Prostate gland (tissue), 2 donors: ENCODE measurements at regions not wholly inside any gene's neighbourhood (a gene's known extent, or its start where the extent isn't known, plus 50 kb on each side); places are given as distances from the start of the nearest gene placed in this dataset.

Experiments
- DNase-seq: peaks from one replicate; pipeline ENCODE4 v3.0.0-alpha.2; 2019; ENCODE audit warnings: low spot score
- H3K27ac ChIP-seq, 2 donors: fragments of 200-600 bp; sonication (generic); 2 replicates each; pipeline ENCODE4 v1.5.1; 2017 to 2019
- H3K27me3 ChIP-seq: fragments of 200-600 bp; sonication (generic); replicated peaks from 2 replicates; pipeline ENCODE4 v1.5.1; 2019; ENCODE audit not compliant: insufficient read depth
- H3K36me3 ChIP-seq, 2 donors: fragments of 200-600 bp; sonication (generic); 1 replicate in 1 of 2; 2 replicates in 1 of 2; pipeline versions ENCODE4 v1.5.1 to v1.8.1; 2017 to 2019
- H3K4me1 ChIP-seq: fragments of 200-600 bp; sonication (generic); replicated peaks from 2 replicates; pipeline ENCODE4 v1.5.1; 2019
- H3K4me3 ChIP-seq, 2 donors: fragments of 200-600 bp; sonication (generic); 2 replicates each; pipeline ENCODE4 v1.5.1; 2017 to 2019
- H3K9me3 ChIP-seq: fragments of 200-600 bp; sonication (generic); 2 replicates; pipeline ENCODE4 v1.5.1; 2017
- CTCF ChIP-seq, 4 experiments: fragments of 200-600 bp in 2 of 4; fragments of 450-650 bp in 2 of 4; sonication (generic) in 2 of 4; IDR thresholded peaks; 1 replicate in 3 of 4; 2 replicates in 1 of 4; pipeline ENCODE4 v1.5.1; 2016 to 2019; ENCODE audit warnings: antibody characterized with exemption in 4 of 4, mild to moderate bottlenecking in 2 of 4, moderate library complexity in 2 of 4
- POLR2A ChIP-seq: fragments of 450-650 bp; IDR thresholded peaks from one replicate; pipeline ENCODE4 v1.6.1; 2016; ENCODE audit warnings: antibody characterized with exemption, mild to moderate bottlenecking
- POLR2AphosphoS5 ChIP-seq: sonication (generic); formaldehyde crosslinking; IDR thresholded peaks from one replicate; pipeline ENCODE4 v1.6.1; 2017; ENCODE audit warnings: antibody characterized with exemption
- WGBS: methylation state at CpG from one replicate; pipeline ENCODE4 v1.1.5; 2018; 5-methylcytosine and 5-hydroxymethylcytosine counted together
- intact Hi-C: fragments of 100-400 bp; cut with DNase I; formaldehyde crosslinking; loops from one replicate; pipeline ENCODE4 v1.14.2; 2022

DNA sequence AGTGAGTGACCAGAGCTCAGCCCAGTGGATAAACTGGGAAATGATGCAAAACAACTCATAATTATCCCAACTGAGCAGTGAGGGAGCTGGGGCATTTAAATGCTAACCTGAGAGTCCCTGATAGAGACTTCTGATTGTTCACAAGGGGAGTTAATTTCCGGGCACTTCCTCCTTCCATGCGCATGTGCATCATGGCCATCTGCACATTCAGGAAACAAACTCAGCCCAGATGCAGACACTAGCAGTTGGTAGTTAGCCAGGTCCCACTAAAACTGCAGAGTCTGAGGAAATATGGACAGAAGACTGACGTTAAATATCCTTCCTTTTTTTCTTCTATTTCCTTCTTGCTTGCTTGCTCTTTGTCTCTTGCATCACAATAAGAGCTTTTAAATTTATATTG is 852.1 kb upstream of the LRRC4C start:
- intact Hi-C loops = no loop called here
- H3K27ac ChIP-seq = no peak overlapping the region
- 66% methylated on average over 3 of the region's 3 CpGs for WGBS
- TF ChIP-seq POLR2A = no peak
- TF ChIP-seq POLR2AphosphoS5 = no peak
- no peaks in the 10 kb centered on the region for H3K27me3 ChIP-seq
- H3K36me3 ChIP-seq = no peaks in the 10 kb centered on the region
- H3K4me3 ChIP-seq = no peak overlapping the region
- no peaks in the 10 kb centered on the region for H3K4me1 ChIP-seq
- no peak for DNase-seq
- H3K9me3 ChIP-seq = no peaks in the 10 kb centered on the region

- TF ChIP-seq CTCF (IDR thresholded peaks at IDR 0.05) (no peak), POLR2AphosphoS5 (no peak), POLR2A (no peak)
- Histone ChIP-seq H3K27me3 (no peaks in the 10 kb centered on the region), H3K9me3 (no peaks in the 10 kb centered on the region), H3K27ac (no peak overlapping the region), H3K36me3 (no peaks in the 10 kb centered on the region), H3K4me3 (no peak overlapping the region), H3K4me1 (no peaks in the 10 kb centered on the region)
- DNase-seq = no peak
- WGBS = 55% methylated on average over 2 of the region's 2 CpGs
- intact Hi-C loops = no loop called here
These were observed 852.5 kb upstream of the LRRC4C start for GRCh38 chr11:42311944-42312343.

DNA sequence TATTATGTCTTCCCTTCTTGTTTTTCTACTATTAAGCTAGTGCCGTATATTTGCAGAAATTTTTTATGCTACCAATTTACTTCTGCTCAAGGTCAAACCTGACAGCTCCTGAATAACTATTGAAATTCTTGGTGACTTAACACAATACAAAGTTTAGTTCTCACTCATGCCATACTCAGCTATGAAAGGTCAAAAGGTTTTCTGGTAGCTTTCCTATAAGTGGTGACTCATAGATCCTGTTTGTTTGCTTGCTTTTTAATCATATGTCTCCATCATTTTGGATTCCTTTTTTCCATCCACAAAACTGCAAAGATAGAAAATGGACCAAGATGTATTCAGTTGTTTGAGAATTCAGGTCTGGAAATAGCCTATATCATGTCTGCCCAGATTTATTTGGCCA is 855.8 kb upstream of the LRRC4C start:
- H3K27ac ChIP-seq = no peak overlapping the region
- no peak overlapping the region for H3K4me3 ChIP-seq
- no peaks in the 10 kb centered on the region for H3K4me1 ChIP-seq
- no peaks in the 10 kb centered on the region for H3K36me3 ChIP-seq
- TF ChIP-seq POLR2A (no peak), POLR2AphosphoS5 (no peak), CTCF (IDR thresholded peaks at IDR 0.05) (no peak)
- 76% methylated on average over 1 of the region's 1 CpG for WGBS
- DNase-seq = no peak
- H3K27me3 ChIP-seq = no peaks in the 10 kb centered on the region
- no peaks in the 10 kb centered on the region for H3K9me3 ChIP-seq
- intact Hi-C loops = no loop called here

DNA sequence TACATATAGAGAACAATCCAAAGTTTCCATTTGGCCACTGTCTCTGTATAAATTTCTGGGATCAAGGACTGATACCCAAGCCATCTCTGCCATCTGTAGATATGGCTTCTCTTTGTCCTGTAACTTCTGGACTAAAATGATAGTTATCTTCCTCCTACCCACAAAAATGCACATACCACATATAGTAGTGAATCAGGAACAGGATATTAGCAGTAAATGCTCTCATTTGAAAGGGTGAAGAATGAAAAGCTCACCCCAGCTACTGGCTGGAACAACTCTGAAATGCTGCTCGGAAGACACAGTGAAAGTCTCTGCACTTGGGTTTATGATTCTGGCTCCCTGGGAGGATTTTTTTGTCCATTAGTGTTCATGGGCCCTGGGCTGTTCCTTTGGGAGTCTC is 856.4 kb upstream of the LRRC4C start:
- H3K9me3 ChIP-seq = no peaks in the 10 kb centered on the region
- intact Hi-C loops = no loop called here
- no peaks in the 10 kb centered on the region for H3K27me3 ChIP-seq
- H3K27ac ChIP-seq = no peak overlapping the region
- H3K4me3 ChIP-seq = no peak overlapping the region
- H3K4me1 ChIP-seq = no peaks in the 10 kb centered on the region
- no peak for TF ChIP-seq CTCF (IDR thresholded peaks at IDR 0.05)
- no peak for TF ChIP-seq POLR2A
- no peak for TF ChIP-seq POLR2AphosphoS5
- 75% methylated on average over 1 of the region's 1 CpG for WGBS
- no peak for DNase-seq
- H3K36me3 ChIP-seq = no peaks in the 10 kb centered on the region

DNA sequence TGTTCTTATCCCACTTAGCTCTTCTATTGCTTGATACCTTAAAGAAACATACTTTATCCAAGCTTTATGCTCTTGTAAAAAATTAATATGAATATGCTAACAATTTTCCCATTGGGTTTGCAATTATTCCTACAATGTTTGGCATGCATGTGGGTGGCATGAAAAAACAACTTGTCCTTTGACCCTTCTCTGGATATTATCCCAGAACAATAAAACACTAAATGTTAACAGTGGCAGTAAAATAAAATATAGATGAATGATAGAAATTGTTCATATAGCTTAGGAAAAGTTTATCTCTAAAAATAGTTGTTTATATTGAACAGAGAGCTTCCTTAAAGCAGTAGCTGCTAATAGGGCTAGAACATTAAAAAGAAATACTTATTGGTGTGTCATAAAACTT is 860.5 kb upstream of the LRRC4C start:
- H3K4me1 ChIP-seq = no peaks in the 10 kb centered on the region
- no peaks in the 10 kb centered on the region for H3K27me3 ChIP-seq
- H3K4me3 ChIP-seq = no peak overlapping the region
- H3K9me3 ChIP-seq = no peaks in the 10 kb centered on the region
- H3K27ac ChIP-seq = no peak overlapping the region
- TF ChIP-seq CTCF (IDR thresholded peaks at IDR 0.05) (no peak), POLR2A (no peak), POLR2AphosphoS5 (no peak)
- H3K36me3 ChIP-seq = no peaks in the 10 kb centered on the region
- intact Hi-C loops = no loop called here
- DNase-seq = no peak
